GM12878 (cell line): ENCODE measurements at regions not wholly inside any gene's neighbourhood (a gene's known extent, or its start where the extent isn't known, plus 50 kb on each side); places are given as distances from the start of the nearest gene placed in this dataset. TPM values are rescaled to one million over a fixed set of nuclear protein-coding genes. Genes with fewer than 3 reads are reported as not detected.

Experiments
- ATAC-seq: fragments of 200-7000 bp; cut with Tn5 transposase; 3 replicates; pipeline ENCODE4 v1.9.1; 2020; ENCODE audit warnings: mild to moderate bottlenecking, moderate library complexity
- BruUV-seq: library from RNA; stranded (reverse); fragments of 400-500 nt; replicated peaks from 2 replicates; lab custom pipeline; 2021; lab: Mats Ljungman, UMichigan
- CTCF ChIA-PET: fragments of 300-600 bp; sonication (Branson Sonifier 250); formaldehyde crosslinking; extraction: SDS; loops from one replicate; lab custom pipeline; 2021; ENCODE audit warnings: inconsistent platforms; lab: Yijun Ruan, JAX
- POLR2A ChIA-PET: fragments of 350-600 bp; formaldehyde crosslinking; extraction: SDS; loops from one replicate; lab custom pipeline; 2021; ENCODE audit warnings: inconsistent platforms; lab: Charles Lee
- RAD21 ChIA-PET: fragments of 300-600 bp; sonication (Branson Sonifier 250); formaldehyde crosslinking; loops from one replicate; lab custom pipeline; 2023; ENCODE audit warnings: antibody characterized with exemption; ENCODE audit not compliant: unreplicated experiment; lab: Charles Lee
- SMC1A ChIA-PET: fragments of 300-600 bp; sonication (Branson Sonifier 250); formaldehyde crosslinking; loops from one replicate; lab custom pipeline; 2023; ENCODE audit not compliant: unreplicated experiment, uncharacterized antibody; lab: Charles Lee
- DNase-seq: peaks from one replicate; pipeline ENCODE4 v3.0.0-alpha.2; 2011; ENCODE audit warnings: low read depth, low spot score
- FAIRE-seq: peaks from 3 replicates; lab custom pipeline; 2011; peaks lifted over from hg19 to GRCh38; lab: Jason Lieb, UNC
- H2AFZ ChIP-seq: 2 replicates; pipeline ENCODE4 v1.6.0; 2011; ENCODE audit warnings: low read depth, low read length, control low read depth; ENCODE audit not compliant: control insufficient read depth
- H3K27ac ChIP-seq: 2 replicates; pipeline ENCODE4 v1.5.1; 2011; ENCODE audit warnings: control low read depth; ENCODE audit not compliant: control insufficient read depth, insufficient read depth
- H3K27me3 ChIP-seq, 2 experiments: replicated peaks in 1 of 2; 2 replicates each; pipeline versions ENCODE4 v1.6.0 to v1.6.1; 2011; ENCODE audit warnings: low read length in 1 of 2; ENCODE audit not compliant: control insufficient read depth in 2 of 2, insufficient read depth in 2 of 2
- H3K36me3 ChIP-seq, 2 experiments: 2 replicates each; pipeline ENCODE4 v1.5.1; 2011; ENCODE audit warnings: low read length in 1 of 2; ENCODE audit not compliant: control insufficient read depth in 2 of 2, insufficient read depth in 2 of 2
- H3K4me1 ChIP-seq: 2 replicates; pipeline ENCODE4 v1.6.1; 2011; ENCODE audit warnings: mild to moderate bottlenecking, low read length, moderate library complexity, mixed read lengths; ENCODE audit not compliant: control insufficient read depth, insufficient read depth
- H3K4me2 ChIP-seq: 2 replicates; pipeline ENCODE4 v1.6.0; 2011; ENCODE audit warnings: control low read depth; ENCODE audit not compliant: control insufficient read depth, insufficient read depth
- H3K4me3 ChIP-seq: fragments of 200-600 bp; sonication (generic); 2 replicates; pipeline ENCODE4 v1.5.1; 2016
- H3K79me2 ChIP-seq: 2 replicates; pipeline ENCODE4 v1.6.0; 2011; ENCODE audit warnings: low read length; ENCODE audit not compliant: control insufficient read depth, insufficient read depth
- H3K9ac ChIP-seq: 2 replicates; pipeline ENCODE4 v1.8.0; 2011; ENCODE audit warnings: low read length, control low read depth, mixed read lengths; ENCODE audit not compliant: control insufficient read depth, insufficient read depth
- H3K9me3 ChIP-seq: replicated peaks from 3 replicates; pipeline ENCODE4 v1.5.1; 2011; ENCODE audit warnings: mild to moderate bottlenecking, low read length; ENCODE audit not compliant: control insufficient read depth, insufficient read depth
- H4K20me1 ChIP-seq: 2 replicates; pipeline ENCODE4 v1.6.0; 2011; ENCODE audit not compliant: control insufficient read depth, insufficient read depth
- ASH2L ChIP-seq: fragments of 300-600, 200-600 bp; sonication (generic); IDR thresholded peaks from 2 replicates; pipeline ENCODE4 v1.6.1; 2017; ENCODE audit warnings: low read depth, mild to moderate bottlenecking, borderline replicate concordance
- HDGF ChIP-seq: fragments of 450-650 bp; IDR thresholded peaks from 2 replicates; pipeline ENCODE4 v1.6.1; 2016; ENCODE audit warnings: antibody characterized with exemption
- IRF5 ChIP-seq: fragments of 450-650 bp; IDR thresholded peaks from 2 replicates; pipeline ENCODE4 v1.6.1; 2017; ENCODE audit warnings: borderline replicate concordance
- NBN ChIP-seq: fragments of 450-650 bp; IDR thresholded peaks from 2 replicates; pipeline ENCODE4 v1.6.1; 2016
- PBX3 ChIP-seq: IDR thresholded peaks from 2 replicates; pipeline ENCODE4 v1.6.1; 2011; ENCODE audit warnings: mild to moderate bottlenecking, low read depth, low read length, moderate library complexity; ENCODE audit not compliant: insufficient replicate concordance
- RAD21 ChIP-seq: IDR thresholded peaks from 2 replicates; pipeline ENCODE4 v1.6.1; 2011; ENCODE audit warnings: mild to moderate bottlenecking, low read depth, low read length, moderate library complexity; ENCODE audit not compliant: insufficient read depth
- SMC3 ChIP-seq: IDR thresholded peaks from 2 replicates; pipeline ENCODE4 v1.6.1; 2011; ENCODE audit warnings: low read length, improper control_type of control experiment, borderline replicate concordance
- TAF1 ChIP-seq: IDR thresholded peaks from 2 replicates; pipeline ENCODE4 v1.6.1; 2011; ENCODE audit warnings: mild to moderate bottlenecking, low read depth, low read length, borderline replicate concordance
- TARDBP ChIP-seq: IDR thresholded peaks from 2 replicates; pipeline ENCODE4 v1.6.1; 2016; ENCODE audit warnings: borderline replicate concordance
- WGBS: methylation state at CpG from one replicate; pipeline ENCODE4 v1.1.6; 2016; ENCODE audit warnings: low lambda C conversion rate; ENCODE audit not compliant: insufficient replicate concordance, insufficient coverage; ENCODE audit errors: missing lambda C conversion rate; 5-methylcytosine and 5-hydroxymethylcytosine counted together
- in situ Hi-C: fragments of 300-500 bp; cut with MboI; formaldehyde crosslinking; loops from 9 replicates; pipeline ENCODE4 v1.14.3; 2018; ENCODE audit warnings: mixed read lengths
- intact Hi-C: fragments of 100-400 bp; cut with micrococcal nuclease; formaldehyde crosslinking; loops from one replicate; pipeline ENCODE4 v1.14.2; 2022; ENCODE audit not compliant: unreplicated experiment
- small RNA-seq: library from RNA; depleted of rRNA; stranded (forward); fragments of <200 nt; gene quantifications from one replicate; pipeline ENCODE3, GENCODE V24; 2014

GRCh38 chr11:122167100-122167499 is 51.1 kb upstream of the BLID start (continued):
- TF ChIP-seq IRF5 = no peak

DNA sequence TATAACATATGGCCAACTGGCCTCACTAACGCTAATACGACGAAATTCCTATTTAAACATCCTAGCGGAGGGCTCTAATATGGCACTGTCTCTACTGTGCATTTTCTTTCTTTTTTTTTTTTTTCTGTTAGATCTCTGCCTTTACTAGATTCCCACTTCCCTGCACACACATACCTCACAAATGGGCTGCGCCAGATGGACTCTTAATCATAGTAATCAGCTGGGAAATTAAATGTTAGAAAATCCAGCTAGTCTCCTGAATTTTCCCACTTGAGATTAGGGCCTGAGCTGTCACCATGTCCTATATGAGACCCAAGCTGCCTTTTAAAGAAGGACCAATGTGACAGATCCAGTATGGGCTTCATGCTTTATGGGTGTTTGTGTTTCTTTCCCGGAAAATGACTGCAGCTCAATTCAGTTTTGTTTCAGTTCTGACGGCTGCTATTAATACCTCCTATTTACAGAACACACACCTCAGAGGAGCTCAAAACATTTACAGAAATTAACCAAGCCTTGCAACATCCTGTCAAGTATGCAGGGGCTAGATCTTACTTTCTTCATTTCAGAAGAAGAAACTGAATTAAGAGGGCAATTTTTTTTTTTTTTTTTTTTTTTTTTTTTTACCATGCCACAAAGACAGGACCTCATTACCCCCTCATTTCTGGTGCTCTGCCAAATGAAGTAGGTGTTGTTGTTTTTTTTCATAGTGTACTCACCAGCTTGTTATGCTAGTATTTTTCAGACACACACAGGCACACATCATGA is 49.8 kb upstream of the BLID start:
- Histone ChIP-seq H3K27ac (no peak overlapping the region), H3K9me3 (no peaks in the 10 kb centered on the region), H2AFZ (no peak overlapping the region), H3K79me2 (no peaks in the 10 kb centered on the region), H3K4me1 (no peaks in the 10 kb centered on the region), H3K27me3 (no peaks in the 10 kb centered on the region; a peak in 1 of 4 replicates), H3K9ac (no peak overlapping the region), H3K36me3 (no peaks in the 10 kb centered on the region), H4K20me1 (no peaks in the 10 kb centered on the region; the same call in 1 of the 2 replicates), H3K4me3 (no peak overlapping the region), H3K4me2 (no peak overlapping the region)
- ChIA-PET POLR2A (interaction anchor here (0.7 kb wide), 1 partner anchor 298 kb away, joined by 7 read pairs; no protein-coding TSS in a partner anchor), CTCF (interaction anchor here (0.6 kb wide), 1 partner anchor 279 kb away, joined by 3 read pairs; no protein-coding TSS in a partner anchor), SMC1A (interaction anchor here (0.7 kb wide), 2 partner anchors 14 to 1391 kb away, joined by 3 read pairs; no protein-coding TSS in a partner anchor), RAD21 (interaction anchor here (1.1 kb wide), 1 partner anchor 8 kb away, joined by 3 read pairs; no protein-coding TSS in a partner anchor)
- no peak for FAIRE-seq
- no peak for ATAC-seq
- WGBS = 65% methylated on average over 7 of the region's 7 CpGs
- in situ Hi-C loops (no loop called here), intact Hi-C loops (no loop called here)
- no peak for DNase-seq
- TF ChIP-seq SMC3 (no peak), HDGF (no peak), NBN (no peak), PBX3 (no peak), RAD21 (no peak), ASH2L (no peak), TARDBP (no peak), TAF1 (no peak)
- BruUV-seq = no TSS peak

Small RNA genes lying in the stretch of these regions (small RNA-seq; reads per million reads assigned to genes)
- not detected for gene RNU4ATAC10P
- not detected for gene RNU4ATAC5P
- gene RNU6-592P = not detected
